Gastroesophageal sphincter (tissue), 3 donors: ENCODE measurements at regions not wholly inside any gene's neighbourhood (a gene's known extent, or its start where the extent isn't known, plus 50 kb on each side); places are given as distances from the start of the nearest gene placed in this dataset.

Experiments used
- EP300 ChIP-seq: sonication (generic); formaldehyde crosslinking; IDR thresholded peaks from one replicate; pipeline ENCODE4 v1.6.1; 2017; ENCODE audit warnings: antibody characterized with exemption, mild to moderate bottlenecking
- POLR2A ChIP-seq, 2 donors: fragments of 450-650 bp; IDR thresholded peaks; one replicate each; pipeline ENCODE4 v1.6.1; 2017; ENCODE audit warnings: antibody characterized with exemption in 2 of 2, mild to moderate bottlenecking in 2 of 2, moderate library complexity in 1 of 2
- POLR2AphosphoS5 ChIP-seq: sonication (generic); formaldehyde crosslinking; IDR thresholded peaks from one replicate; pipeline ENCODE4 v1.6.1; 2017; ENCODE audit warnings: antibody characterized with exemption
- TF ChIP-seq, protein P1 (sequence below), 4 experiments: fragments of 200-600 bp in 2 of 4; fragments of 450-650 bp in 2 of 4; sonication (generic) in 1 of 4; IDR thresholded peaks; one replicate each; pipeline ENCODE4 v1.5.1; 2017 to 2019; ENCODE audit warnings: antibody characterized with exemption in 4 of 4, mild to moderate bottlenecking in 2 of 4, moderate library complexity in 2 of 4

DNA sequence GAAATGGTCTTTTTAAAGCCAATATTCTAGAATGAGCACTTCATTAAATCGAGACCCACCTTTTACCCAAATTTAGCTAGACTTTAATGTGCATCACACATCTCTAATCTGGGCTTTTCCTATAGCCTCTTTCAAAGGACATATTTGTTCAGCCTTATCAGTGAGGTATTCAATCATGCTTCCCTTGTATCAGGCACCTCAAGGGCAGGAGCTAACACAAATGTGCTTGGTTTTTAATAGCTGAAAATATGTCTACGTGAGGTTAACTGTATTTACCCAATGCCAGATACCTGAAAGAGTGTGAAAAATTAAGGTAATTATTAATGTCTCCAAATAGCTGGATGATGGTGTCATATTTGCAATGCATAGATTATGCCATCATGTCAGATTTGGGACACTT lies 203.9 kb downstream of the SNX10 start:
- no peak for TF ChIP-seq EP300
- TF ChIP-seq, protein P1, sequence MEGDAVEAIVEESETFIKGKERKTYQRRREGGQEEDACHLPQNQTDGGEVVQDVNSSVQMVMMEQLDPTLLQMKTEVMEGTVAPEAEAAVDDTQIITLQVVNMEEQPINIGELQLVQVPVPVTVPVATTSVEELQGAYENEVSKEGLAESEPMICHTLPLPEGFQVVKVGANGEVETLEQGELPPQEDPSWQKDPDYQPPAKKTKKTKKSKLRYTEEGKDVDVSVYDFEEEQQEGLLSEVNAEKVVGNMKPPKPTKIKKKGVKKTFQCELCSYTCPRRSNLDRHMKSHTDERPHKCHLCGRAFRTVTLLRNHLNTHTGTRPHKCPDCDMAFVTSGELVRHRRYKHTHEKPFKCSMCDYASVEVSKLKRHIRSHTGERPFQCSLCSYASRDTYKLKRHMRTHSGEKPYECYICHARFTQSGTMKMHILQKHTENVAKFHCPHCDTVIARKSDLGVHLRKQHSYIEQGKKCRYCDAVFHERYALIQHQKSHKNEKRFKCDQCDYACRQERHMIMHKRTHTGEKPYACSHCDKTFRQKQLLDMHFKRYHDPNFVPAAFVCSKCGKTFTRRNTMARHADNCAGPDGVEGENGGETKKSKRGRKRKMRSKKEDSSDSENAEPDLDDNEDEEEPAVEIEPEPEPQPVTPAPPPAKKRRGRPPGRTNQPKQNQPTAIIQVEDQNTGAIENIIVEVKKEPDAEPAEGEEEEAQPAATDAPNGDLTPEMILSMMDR (IDR thresholded peaks at IDR 0.05), result no peak
- TF ChIP-seq POLR2A (IDR thresholded peaks at IDR 0.05), result no peak
- TF ChIP-seq POLR2AphosphoS5, result no peak
